H1 (cell line): ENCODE measurements at regions not wholly inside any gene's neighbourhood (a gene's known extent, or its start where the extent isn't known, plus 50 kb on each side); places are given as distances from the start of the nearest gene placed in this dataset.

Source experiments
- CTCF ChIA-PET: fragments of 300-600 bp; sonication (Branson Sonifier 250); formaldehyde crosslinking; loops from one replicate; lab custom pipeline; 2021; ENCODE audit not compliant: partially characterized antibody; lab: Charles Lee
- POLR2A ChIA-PET: fragments of 300-600 bp; sonication (Branson Sonifier 250); formaldehyde crosslinking; loops from one replicate; lab custom pipeline; 2021; ENCODE audit warnings: inconsistent platforms; ENCODE audit not compliant: partially characterized antibody; lab: Charles Lee
- DNase-seq, 2 experiments: peaks; one replicate each; pipeline versions ENCODE4 v3.0.0 to v3.0.0-alpha.2; 2010 to 2022; ENCODE audit warnings: low spot score in 2 of 2, low read depth in 1 of 2, mixed read lengths in 1 of 2
- FAIRE-seq: peaks from 2 replicates; lab custom pipeline; 2011; peaks lifted over from hg19 to GRCh38; lab: Jason Lieb, UNC
- H2AFZ ChIP-seq: 2 replicates; pipeline ENCODE4 v1.8.1; 2012; ENCODE audit warnings: low read length, inconsistent platforms
- H2AK5ac ChIP-seq: 2 replicates; pipeline ENCODE4 v1.6.1; 2013; ENCODE audit warnings: low read depth, low read length
- H2BK120ac ChIP-seq: replicated peaks from 2 replicates; pipeline ENCODE3; 2013; ENCODE audit warnings: low read depth, low read length, inconsistent platforms
- H2BK12ac ChIP-seq: 2 replicates; pipeline ENCODE4 v1.6.1; 2013; ENCODE audit warnings: low read depth, low read length
- H2BK15ac ChIP-seq: 2 replicates; pipeline ENCODE4 v1.6.1; 2013; ENCODE audit warnings: low read length
- H2BK20ac ChIP-seq: 2 replicates; pipeline ENCODE4 v1.6.1; 2013; ENCODE audit warnings: low read length
- H2BK5ac ChIP-seq: 2 replicates; pipeline ENCODE4 v1.6.1; 2013; ENCODE audit warnings: low read depth, low read length
- H3K14ac ChIP-seq: 2 replicates; pipeline ENCODE4 v1.6.1; 2013; ENCODE audit warnings: inconsistent platforms; ENCODE audit not compliant: insufficient read length
- H3K18ac ChIP-seq: 2 replicates; pipeline ENCODE4 v1.6.1; 2013; ENCODE audit warnings: low read length; ENCODE audit errors: extremely low read depth
- H3K23ac ChIP-seq: 2 replicates; pipeline ENCODE4 v1.6.1; 2013; ENCODE audit warnings: inconsistent platforms; ENCODE audit not compliant: insufficient read length
- H3K23me2 ChIP-seq: 2 replicates; pipeline ENCODE4 v1.6.1; 2013; ENCODE audit warnings: low read depth, low read length
- H3K27ac ChIP-seq: 2 replicates; pipeline ENCODE4 v1.6.1; 2011; ENCODE audit warnings: low read depth, low read length, inconsistent platforms
- H3K27me3 ChIP-seq, 4 experiments: replicated peaks in 1 of 4; 1 replicate in 1 of 4; 2 replicates in 3 of 4; pipeline versions ENCODE4 v1.6.1 to v1.8.1; 2011 to 2013; ENCODE audit warnings: low read length in 3 of 4, mild to moderate bottlenecking in 3 of 4, inconsistent platforms in 2 of 4, mixed read lengths in 2 of 4, moderate library complexity in 1 of 4; ENCODE audit not compliant: control insufficient read depth in 3 of 4, insufficient read depth in 3 of 4; ENCODE audit errors: extremely low read depth in 1 of 4
- H3K36me3 ChIP-seq, 4 experiments: 2 replicates each; pipeline versions ENCODE4 v1.6.1 to v1.8.1; 2011 to 2013; ENCODE audit warnings: mild to moderate bottlenecking in 4 of 4, low read length in 3 of 4, moderate library complexity in 2 of 4, control low read depth in 1 of 4, inconsistent platforms in 1 of 4; ENCODE audit not compliant: insufficient read depth in 4 of 4, control insufficient read depth in 2 of 4
- H3K4ac ChIP-seq: replicated peaks from 2 replicates; pipeline ENCODE3; 2013; ENCODE audit warnings: low read length, low read depth, mixed read lengths, inconsistent platforms; ENCODE audit not compliant: insufficient read length
- H3K4me1 ChIP-seq, 4 experiments: replicated peaks in 1 of 4; 1 replicate in 1 of 4; 2 replicates in 3 of 4; pipeline versions ENCODE4 v1.6.1 to v1.8.1; 2011 to 2013; ENCODE audit warnings: low read length in 3 of 4, inconsistent platforms in 2 of 4, mixed read lengths in 1 of 4; ENCODE audit not compliant: insufficient read depth in 4 of 4, control insufficient read depth in 3 of 4
- H3K4me2 ChIP-seq, 2 experiments: 2 replicates each; pipeline versions ENCODE4 v1.6.1 to v1.8.1; 2011 to 2013; ENCODE audit warnings: low read depth in 2 of 2, low read length in 2 of 2, control low read depth in 1 of 2, inconsistent platforms in 1 of 2, mild to moderate bottlenecking in 1 of 2; ENCODE audit not compliant: insufficient read depth in 1 of 2
- H3K4me3 ChIP-seq, 4 experiments: fragments of 200-600, 300-600 bp in 1 of 4; sonication (generic), shearing (Covaris generic), sonication (Bioruptor Twin) in 1 of 4; 2 replicates each; pipeline versions ENCODE4 v1.5.1 to v1.8.1; 2011 to 2016; ENCODE audit warnings: low read length in 4 of 4, low read depth in 3 of 4, control low read depth in 2 of 4, inconsistent platforms in 2 of 4, mild to moderate bottlenecking in 2 of 4, mixed read lengths in 1 of 4, moderate library complexity in 1 of 4; ENCODE audit not compliant: insufficient read depth in 2 of 4; ENCODE audit errors: extremely low read depth in 1 of 4
- H3K56ac ChIP-seq: replicated peaks from 2 replicates; pipeline ENCODE3; 2013; ENCODE audit warnings: low read depth, mild to moderate bottlenecking, mixed read lengths, low read length, inconsistent platforms; ENCODE audit not compliant: insufficient read length
- H3K79me1 ChIP-seq: 2 replicates; pipeline ENCODE4 v1.6.1; 2013; ENCODE audit warnings: low read depth, low read length, control low read depth
- H3K79me2 ChIP-seq, 2 experiments: 2 replicates each; pipeline versions ENCODE4 v1.6.1 to v1.8.1; 2012 to 2013; ENCODE audit warnings: low read length in 2 of 2, mild to moderate bottlenecking in 2 of 2, inconsistent platforms in 1 of 2; ENCODE audit not compliant: insufficient read depth in 2 of 2, control insufficient read depth in 1 of 2
- H3K9ac ChIP-seq, 4 experiments: replicated peaks in 1 of 4; 1 replicate in 1 of 4; 2 replicates in 3 of 4; pipeline versions ENCODE4 v1.6.1 to v1.8.1; 2011 to 2013; ENCODE audit warnings: low read depth in 3 of 4, low read length in 3 of 4, control low read depth in 2 of 4, mild to moderate bottlenecking in 2 of 4, moderate library complexity in 2 of 4, inconsistent platforms in 1 of 4; ENCODE audit errors: extremely low read depth in 1 of 4
- H3K9me3 ChIP-seq, 2 experiments: 2 replicates each; pipeline versions ENCODE4 v1.6.1 to v1.8.1; 2012 to 2013; ENCODE audit warnings: mild to moderate bottlenecking in 2 of 2, moderate library complexity in 2 of 2, control low read depth in 1 of 2, inconsistent platforms in 1 of 2, low read depth in 1 of 2, low read length in 1 of 2, mixed read lengths in 1 of 2; ENCODE audit not compliant: insufficient read depth in 2 of 2
- H4K20me1 ChIP-seq, 2 experiments: replicated peaks in 1 of 2; 2 replicates each; pipeline versions ENCODE3 to v1.8.1; 2011 to 2013; ENCODE audit warnings: inconsistent platforms in 2 of 2, low read length in 2 of 2, mild to moderate bottlenecking in 1 of 2; ENCODE audit not compliant: insufficient read depth in 2 of 2, control insufficient read depth in 1 of 2
- H4K5ac ChIP-seq: 2 replicates; pipeline ENCODE4 v1.6.1; 2013; ENCODE audit warnings: low read length, low read depth, mixed read lengths, inconsistent platforms; ENCODE audit not compliant: insufficient read length
- H4K8ac ChIP-seq: 2 replicates; pipeline ENCODE4 v1.8.0; 2013; ENCODE audit warnings: mild to moderate bottlenecking, moderate library complexity, low read length, inconsistent platforms; ENCODE audit not compliant: insufficient read depth; ENCODE audit errors: extremely low read depth
- H4K91ac ChIP-seq: replicated peaks from 2 replicates; pipeline ENCODE3; 2013; ENCODE audit warnings: low read length, mixed read lengths, inconsistent platforms; ENCODE audit not compliant: insufficient read length
- BACH1 ChIP-seq: IDR thresholded peaks from 2 replicates; pipeline ENCODE4 v1.6.1; 2012; ENCODE audit warnings: low read length, improper control_type of control experiment
- CHD1 ChIP-seq: IDR thresholded peaks from 2 replicates; pipeline ENCODE4 v1.6.1; 2012; ENCODE audit warnings: low read depth, low read length, improper control_type of control experiment
- CREB1 ChIP-seq: IDR thresholded peaks from 2 replicates; pipeline ENCODE4 v1.6.1; 2012; ENCODE audit warnings: inconsistent platforms
- CTCF ChIP-seq, 3 experiments: IDR thresholded peaks; 1 replicate in 2 of 3; 2 replicates in 1 of 3; pipeline versions ENCODE4 v1.5.1 to v1.6.1; 2011; ENCODE audit warnings: low read length in 3 of 3, mild to moderate bottlenecking in 3 of 3, inconsistent platforms in 2 of 3, low read depth in 1 of 3, moderate library complexity in 1 of 3; ENCODE audit not compliant: insufficient read depth in 1 of 3; ENCODE audit errors: control extremely low read depth in 1 of 3
- EGR1 ChIP-seq: IDR thresholded peaks from 2 replicates; pipeline ENCODE4 v1.6.1; 2011; ENCODE audit warnings: low read depth, low read length, borderline replicate concordance
- EZH2 ChIP-seq: fragments of 200-600 bp; sonication (generic); IDR thresholded peaks from 2 replicates; pipeline ENCODE4 v1.7.1; 2012; ENCODE audit warnings: low read depth, mild to moderate bottlenecking, moderate library complexity, low read length, inconsistent platforms; ENCODE audit not compliant: severe bottlenecking
- NRF1 ChIP-seq: IDR thresholded peaks from 2 replicates; pipeline ENCODE4 v1.6.1; 2011; ENCODE audit warnings: mild to moderate bottlenecking, low read depth, low read length, improper control_type of control experiment
- SIN3A ChIP-seq, 2 experiments: IDR thresholded peaks in 1 of 2; conservative IDR thresholded peaks in 1 of 2; 2 replicates each; pipeline ENCODE4 v1.6.1; 2011 to 2012; ENCODE audit warnings: low read length in 2 of 2, improper control_type of control experiment in 1 of 2, low read depth in 1 of 2, mild to moderate bottlenecking in 1 of 2
- SP1 ChIP-seq: IDR thresholded peaks from 2 replicates; pipeline ENCODE4 v1.6.1; 2011; ENCODE audit warnings: low read depth, low read length
- TAF7 ChIP-seq: optimal IDR thresholded peaks from 2 replicates; pipeline ENCODE3; 2011; ENCODE audit warnings: low read depth, mild to moderate bottlenecking, inconsistent platforms, low read length, moderate library complexity, borderline replicate concordance
- WGBS, 2 experiments: shearing (Covaris generic) in 1 of 2; methylation state at CpG; one replicate each; pipeline versions ENCODE4 v1.1.6 to v1.1.7; 2013 to 2015; ENCODE audit warnings: low lambda C conversion rate in 2 of 2, mixed read lengths in 2 of 2, inconsistent platforms in 1 of 2, low coverage in 1 of 2, missing lambda C conversion rate in 1 of 2; ENCODE audit not compliant: insufficient replicate concordance in 2 of 2, insufficient coverage in 1 of 2, insufficient read length in 1 of 2; ENCODE audit errors: extremely low coverage in 1 of 2, missing lambda C conversion rate in 1 of 2; 5-methylcytosine and 5-hydroxymethylcytosine counted together

GRCh38 chr2:181754105-181754504, 73.8 kb upstream of the NEUROD1 start:
- CTCF ChIA-PET = interaction anchor here (1.1 to 1.2 kb wide), 2 partner anchors 30 to 139 kb away, joined by 3 to 4 read pairs; no protein-coding TSS in a partner anchor

More at GRCh38 chr2:181754105-181754504, 73.8 kb upstream of the NEUROD1 start:
- Histone ChIP-seq H4K5ac (no peak overlapping the region), H2AK5ac (no peak overlapping the region), H3K79me2 (no peaks in the 10 kb centered on the region), H3K9me3 (no peaks in the 10 kb centered on the region), H4K8ac (no peak overlapping the region), H2BK5ac (no peak overlapping the region), H3K23ac (no peak overlapping the region), H4K91ac (no peak overlapping the region), H3K18ac (no peak overlapping the region), H3K4me1 (peaks cover 0 to 3% (median 1%) of the 10 kb centered on the region in 4 experiments; a peak in 3 of 7 replicates), H2BK15ac (no peak overlapping the region), H3K4me3 (no peak overlapping the region), H3K56ac (no peak overlapping the region), H3K14ac (no peak overlapping the region), H2AFZ (no peak overlapping the region; the same call in 1 of the 2 replicates), H3K79me1 (no peaks in the 10 kb centered on the region), H2BK120ac (no peak overlapping the region), H4K20me1 (no peaks in the 10 kb centered on the region), H3K27me3 (peaks cover 0 to 1% (median 0%) of the 10 kb centered on the region in 4 experiments; a peak in 1 of 7 replicates), H3K36me3 (no peaks in the 10 kb centered on the region), H3K4ac (no peak overlapping the region), H2BK20ac (no peak overlapping the region), H2BK12ac (no peak overlapping the region), H3K9ac (no peak overlapping the region), H3K27ac (no peak overlapping the region), H3K23me2 (no peaks in the 10 kb centered on the region), H3K4me2 (no peak overlapping the region)
- FAIRE-seq (no peak), DNase-seq (no peak)
- 78 to 100% methylated on average over 1 to 3 of the region's 3 CpGs for WGBS, 2 experiments
- POLR2A ChIA-PET = no interaction called here
- TF ChIP-seq EZH2 (no peak), SP1 (no peak), TAF7 (no peak), NRF1 (no peak), CHD1 (no peak), CREB1 (no peak), CTCF (IDR thresholded peaks at IDR 0.05; ENCODE audit: control extremely low read depth in 1 of 3, insufficient read depth in 1 of 3, low read depth in 1 of 3, low read length in 3 of 3) (no peak), BACH1 (no peak), SIN3A (conservative IDR thresholded peaks at IDR 0.05 in 1 of 2, IDR thresholded peaks at IDR 0.05 in 1 of 2; ENCODE audit: low read depth in 1 of 2, low read length in 2 of 2) (no peak), EGR1 (no peak)
